NCI-H146 treated with DMSO at 0.1 percent for 48 hours (cell line): ENCODE measurements at regions not wholly inside any gene's neighbourhood (a gene's known extent, or its start where the extent isn't known, plus 50 kb on each side); places are given as distances from the start of the nearest gene placed in this dataset.
"Not testable (repeated sequence)": the region's sequence is repeated elsewhere in the genome, so short reads cannot be mapped to it uniquely, and the experiment has no call there.

ENCODE experiments used
- DNase-seq: peaks from one replicate; lab custom pipeline; 2025; ENCODE audit not compliant: unreplicated experiment; lab: John Stamatoyannopoulos, UW

DNA sequence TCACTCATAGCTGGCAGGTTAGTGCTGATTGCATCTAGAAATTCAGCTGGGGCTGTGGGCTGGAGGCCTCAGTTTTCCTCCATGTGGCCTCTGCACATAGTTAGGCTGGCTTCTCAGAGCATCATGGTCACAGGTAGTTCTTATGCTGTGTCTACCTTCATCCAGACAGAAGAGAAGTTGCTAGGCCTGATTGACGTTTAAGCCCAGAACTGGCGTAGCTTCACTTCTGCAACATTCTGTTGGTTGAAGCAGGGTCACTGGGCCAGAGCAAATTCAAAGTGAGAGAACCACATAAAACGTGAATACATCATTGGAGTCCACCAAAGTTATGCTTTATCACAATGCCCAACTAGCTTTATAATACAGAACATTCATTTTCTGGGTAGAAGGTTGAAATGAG is 116.0 kb downstream of the SPP2 start:
- DNase-seq: no peak

DNA sequence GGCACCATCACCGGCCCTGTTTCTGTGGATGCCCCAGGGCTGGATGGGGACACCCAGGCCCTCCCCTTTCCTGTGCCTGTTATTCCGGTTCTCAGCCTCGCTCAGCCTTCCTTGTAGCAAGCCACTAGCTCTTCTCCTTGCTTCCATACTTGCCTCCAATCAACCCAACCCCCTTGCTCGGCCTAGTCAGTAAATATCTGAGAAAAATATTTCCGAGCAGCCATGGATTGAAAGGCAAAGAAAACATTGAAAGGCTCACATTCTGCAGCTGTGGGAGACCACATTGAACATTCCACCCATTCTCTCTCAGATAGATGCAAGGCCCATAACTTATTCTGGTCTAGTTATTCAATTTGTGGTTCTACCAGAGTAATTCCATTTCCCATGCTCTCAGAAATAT is 114.9 kb downstream of the SPP2 start:
- no peak for DNase-seq

DNA sequence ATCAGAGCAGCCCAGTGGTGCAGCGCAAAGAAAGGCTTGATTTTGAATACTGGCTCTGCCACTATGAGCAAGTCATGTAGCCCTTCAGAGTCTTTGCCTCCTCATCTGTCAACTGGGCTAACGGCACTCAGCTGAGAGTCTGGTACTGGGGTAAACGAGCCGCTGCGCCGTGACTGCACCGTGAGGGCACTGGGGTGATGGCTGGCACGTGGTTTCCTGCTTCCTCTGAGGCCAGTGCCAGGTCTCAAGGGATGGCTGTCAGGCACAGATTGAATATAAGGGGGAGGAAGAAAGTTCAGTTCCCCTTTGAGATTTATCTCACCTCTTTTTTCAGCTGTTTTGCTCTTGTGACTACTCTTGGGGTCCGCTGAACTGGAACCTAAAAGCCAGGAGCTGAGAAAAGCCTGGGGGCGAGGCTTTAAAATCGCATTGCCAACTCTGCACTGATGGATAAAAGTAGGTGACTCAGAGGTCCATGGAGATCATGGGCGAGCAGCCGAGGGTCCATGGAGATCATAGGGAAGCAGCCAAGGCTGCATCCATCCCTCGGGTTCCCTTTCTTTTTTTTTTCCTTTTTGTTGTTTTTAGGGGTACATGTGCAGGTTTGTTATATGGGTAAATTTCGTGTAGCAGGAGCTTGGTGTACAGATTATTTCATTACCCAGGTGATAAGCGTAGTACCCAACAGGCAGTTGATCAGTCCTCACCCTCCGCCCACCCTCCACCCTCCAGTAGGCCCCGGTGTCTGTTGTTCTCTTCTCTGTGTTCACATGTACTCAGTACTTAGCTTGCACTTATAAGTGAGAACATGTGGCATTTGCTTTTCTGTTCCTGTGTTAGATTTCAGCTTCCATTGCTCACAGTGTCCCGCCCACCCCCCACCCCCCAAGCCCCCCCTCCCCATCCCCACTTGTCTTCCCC is 114.3 kb downstream of the SPP2 start:
- no peak for DNase-seq

DNA sequence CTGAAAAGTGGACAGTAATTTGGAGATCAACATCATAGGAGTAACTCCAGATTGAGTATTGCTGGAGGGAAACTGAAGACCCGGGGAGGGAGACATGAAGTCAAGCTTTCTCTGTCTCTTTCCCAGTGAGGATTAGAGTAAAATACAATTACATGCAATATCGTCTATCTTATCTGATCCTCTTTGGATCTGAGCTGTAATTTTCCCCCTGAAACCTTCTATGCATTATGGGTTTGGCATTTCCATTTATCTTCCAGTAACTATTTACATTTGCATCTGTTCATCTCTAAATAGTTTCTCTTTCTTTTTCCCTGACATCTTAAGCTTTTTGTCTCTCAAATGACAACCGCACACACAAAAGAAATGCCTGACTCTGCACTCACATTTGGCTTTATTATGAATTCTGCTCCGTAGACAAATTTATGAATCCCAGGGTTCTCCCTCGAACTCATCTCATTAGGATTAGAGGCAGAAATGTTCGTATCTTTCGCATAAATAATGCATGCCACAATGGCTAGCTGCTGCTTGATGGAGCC is 113.1 kb downstream of the SPP2 start:
- no peak for DNase-seq

DNA sequence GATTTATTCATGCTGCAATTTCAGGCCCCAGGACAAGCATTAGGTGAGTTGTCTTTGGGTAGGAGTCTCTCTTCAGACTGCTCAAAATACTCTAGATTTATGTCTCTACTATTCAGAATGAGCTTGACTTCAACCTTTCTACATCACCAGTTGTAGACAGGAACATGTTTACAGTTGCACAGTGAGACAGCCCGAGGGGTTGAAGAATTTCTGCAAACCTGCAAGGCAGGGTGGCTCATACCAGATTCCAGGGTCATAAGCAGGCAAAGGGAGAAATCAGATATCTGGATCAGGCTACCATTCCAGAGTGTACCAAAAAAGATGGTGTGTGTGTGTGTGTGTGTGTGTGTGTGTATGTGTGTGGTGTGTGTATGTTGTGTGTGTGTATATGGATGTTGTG is 112.4 kb downstream of the SPP2 start:
- no peak for DNase-seq

DNA sequence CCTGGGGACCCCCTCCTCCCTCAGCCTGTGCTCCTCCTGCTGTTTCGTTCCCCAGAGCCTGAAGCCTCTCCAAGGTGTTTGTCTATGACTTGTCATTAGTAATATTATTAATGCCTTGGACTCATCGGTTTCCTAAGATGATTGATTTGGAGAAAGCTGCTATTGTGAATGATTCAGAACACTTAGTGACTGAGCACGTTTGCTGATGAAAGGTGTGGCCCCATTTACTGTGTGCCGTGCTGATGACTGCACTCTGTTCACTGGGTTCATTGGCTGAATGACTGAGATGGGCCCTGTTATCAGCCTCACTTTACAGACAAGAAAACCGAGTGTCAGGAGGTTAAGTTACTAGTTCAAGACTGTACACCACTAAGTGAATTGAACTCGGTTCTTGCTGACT is 111.4 kb downstream of the SPP2 start:
- no peak for DNase-seq

DNA sequence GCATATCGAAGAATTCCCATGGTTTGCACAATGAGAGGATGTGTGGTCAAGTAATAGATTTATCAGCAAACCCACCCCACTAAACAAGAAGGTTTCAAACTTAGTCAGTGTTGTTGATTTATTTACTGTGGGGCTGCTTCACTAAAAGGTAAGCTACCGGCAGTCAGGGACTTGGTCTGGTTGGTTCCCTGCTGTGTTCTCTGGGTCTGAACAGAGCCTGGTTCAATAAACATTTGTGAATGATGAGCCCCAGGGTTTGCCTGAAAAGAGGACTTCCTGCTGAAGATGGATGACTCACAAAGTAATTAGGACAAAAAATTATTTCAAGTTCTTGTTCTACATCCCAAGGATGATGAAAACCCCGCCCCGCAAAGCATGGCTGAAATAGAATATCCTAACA is 108.3 kb downstream of the SPP2 start:
- DNase-seq: no peak

DNA sequence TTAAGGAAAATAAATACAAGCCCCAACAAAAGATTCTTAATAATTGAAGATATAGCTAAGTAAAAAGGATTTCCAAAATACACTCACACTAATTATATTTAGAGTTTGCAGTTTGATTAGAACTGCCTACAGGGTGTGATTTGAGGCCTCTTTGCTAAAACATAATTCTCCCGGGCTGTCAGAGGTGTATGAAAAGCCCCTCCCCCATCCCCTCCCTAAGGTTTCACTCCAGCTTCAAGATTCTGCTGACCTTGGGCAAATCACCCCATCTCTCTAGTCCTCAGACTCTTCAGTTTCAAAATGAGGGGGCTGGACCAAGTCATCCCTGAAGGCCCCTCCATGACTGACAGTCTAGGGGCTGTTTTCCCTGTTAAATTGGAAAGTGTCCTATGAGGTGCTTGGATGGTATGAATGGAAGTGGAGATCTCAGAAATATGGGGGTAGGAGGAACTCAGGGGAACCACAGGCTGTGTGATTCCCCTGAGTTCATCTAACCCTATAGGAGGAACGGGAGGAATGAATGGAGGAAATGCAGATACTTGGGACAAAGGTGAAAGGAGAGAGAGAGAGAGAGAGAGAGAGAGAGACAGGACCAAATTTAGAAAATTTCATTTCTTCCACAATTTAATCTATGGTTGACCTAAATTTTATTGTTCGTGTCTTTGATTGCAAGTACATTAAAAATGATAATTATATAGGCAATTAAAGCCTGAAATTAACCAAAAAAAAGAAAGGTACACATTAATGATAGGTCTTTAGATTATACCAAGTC is 107.5 kb downstream of the SPP2 start:
- DNase-seq: no peak

DNA sequence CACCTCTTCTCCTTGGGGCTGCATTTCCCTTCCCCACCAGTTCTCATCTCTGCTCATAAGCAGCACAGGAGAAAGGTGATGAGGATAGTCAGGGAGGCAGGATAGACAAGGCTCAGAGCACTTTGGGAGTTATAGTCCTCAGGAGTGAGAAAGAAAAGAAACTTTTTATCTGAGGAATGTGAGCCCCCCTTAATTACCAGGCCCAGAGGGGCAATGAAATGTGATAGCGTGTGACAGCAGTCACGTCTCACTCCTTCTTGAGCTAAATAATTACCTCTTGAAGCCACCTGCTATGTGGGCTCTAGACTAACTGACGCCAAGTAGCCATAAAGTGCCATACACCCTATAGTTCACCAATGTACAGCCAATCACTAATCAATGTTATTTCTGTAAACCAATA is 105.8 kb downstream of the SPP2 start:
- no peak for DNase-seq

DNA sequence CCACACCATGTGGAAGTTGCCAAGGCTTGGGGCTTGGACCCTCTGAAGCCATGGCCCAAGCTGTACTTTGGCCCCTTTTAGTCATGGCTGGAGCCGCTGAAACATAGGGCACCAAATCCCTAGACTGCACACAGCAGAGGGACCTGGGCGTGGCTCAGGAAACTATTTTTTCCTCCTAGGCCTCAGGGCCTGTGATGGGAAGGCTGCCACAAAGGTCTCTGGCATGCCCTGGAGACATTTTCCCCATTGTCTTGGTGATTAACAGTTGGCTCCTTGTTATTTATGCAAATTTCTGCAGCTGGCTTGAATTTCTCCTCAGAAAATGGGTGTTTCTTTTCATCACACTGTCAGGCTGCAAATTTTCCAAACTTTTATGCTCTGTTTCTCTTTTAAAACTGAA is 102.3 kb downstream of the SPP2 start:
- not testable (repeated sequence) for DNase-seq

DNA sequence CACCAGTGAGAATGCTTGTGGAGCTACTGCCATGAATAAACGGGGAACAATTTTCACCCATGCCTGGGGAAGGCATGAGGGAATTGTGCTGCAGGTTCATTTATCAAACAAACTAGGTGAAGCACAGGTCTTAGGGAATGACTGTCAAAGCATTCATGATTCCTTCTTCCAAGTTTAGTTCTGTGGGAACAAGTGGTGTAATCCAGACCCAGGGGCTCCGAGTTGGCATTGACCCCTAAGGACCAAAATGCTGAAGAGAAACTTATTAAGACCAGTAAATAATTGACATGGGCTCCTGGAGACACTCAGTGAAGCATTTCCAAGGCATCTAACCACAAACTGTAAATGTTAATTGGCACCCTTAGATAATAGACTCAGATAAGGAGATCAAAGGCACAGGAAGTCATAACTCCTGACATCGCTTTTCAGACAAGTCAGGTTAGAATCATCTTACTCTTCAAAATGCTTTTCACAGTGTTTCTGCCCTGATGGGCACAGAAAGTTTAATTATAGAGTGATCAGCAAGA is 96.9 kb downstream of the SPP2 start:
- DNase-seq: peak; percentile 30

DNA sequence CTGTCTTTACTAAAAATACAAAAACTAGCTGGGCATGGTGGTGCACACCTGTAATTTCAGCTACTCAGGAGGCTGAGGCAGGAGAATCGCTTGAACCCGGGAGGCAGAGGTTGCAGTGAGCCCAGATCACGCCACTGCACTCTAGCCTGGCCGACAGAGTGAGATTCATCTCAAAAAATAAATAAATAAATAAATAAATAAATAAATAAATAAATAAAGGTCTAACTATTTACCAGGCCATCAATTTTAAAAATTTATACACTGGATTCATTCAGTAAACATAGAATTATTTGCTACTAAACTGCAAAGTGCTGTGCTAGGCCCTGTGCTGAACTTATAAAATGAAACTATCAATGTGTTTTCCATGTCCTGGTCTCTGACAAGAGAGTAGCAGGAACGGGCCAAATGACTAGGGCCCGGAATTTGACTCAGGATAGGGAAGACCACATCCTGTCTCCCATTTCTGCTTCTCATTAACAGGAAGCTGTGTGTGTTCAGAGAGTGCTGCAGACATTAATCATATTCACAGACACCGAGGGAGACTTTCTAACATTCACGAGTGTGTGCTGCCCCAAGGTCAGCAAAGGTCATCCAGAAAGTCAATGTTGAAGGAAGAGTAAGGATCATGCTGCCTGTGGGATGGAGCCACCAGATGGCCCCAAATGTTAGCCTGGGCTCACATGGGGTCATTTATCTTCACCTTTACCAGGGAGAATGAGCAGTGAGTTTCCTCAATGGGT is 95.8 kb downstream of the SPP2 start:
- no peak for DNase-seq

DNA sequence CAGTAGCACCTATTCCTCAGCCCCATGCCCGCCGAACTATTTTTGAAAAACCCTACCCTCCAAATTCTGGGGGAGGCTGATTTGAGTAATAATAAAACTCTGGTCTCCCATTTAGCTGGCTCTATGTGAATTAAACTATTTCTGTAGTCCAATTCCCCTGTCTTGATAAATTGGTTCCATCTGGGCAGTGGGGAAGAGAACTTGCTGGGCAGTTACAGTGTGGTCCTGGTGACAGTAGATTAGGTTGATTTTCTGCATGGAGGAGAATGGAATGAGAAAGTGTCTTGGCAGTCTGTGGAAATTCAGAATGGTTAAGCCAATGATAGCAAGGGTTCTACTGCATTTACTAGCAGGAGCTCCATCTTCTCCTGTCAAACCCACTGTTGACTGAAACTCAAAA is 95.0 kb downstream of the SPP2 start:
- no peak for DNase-seq

DNA sequence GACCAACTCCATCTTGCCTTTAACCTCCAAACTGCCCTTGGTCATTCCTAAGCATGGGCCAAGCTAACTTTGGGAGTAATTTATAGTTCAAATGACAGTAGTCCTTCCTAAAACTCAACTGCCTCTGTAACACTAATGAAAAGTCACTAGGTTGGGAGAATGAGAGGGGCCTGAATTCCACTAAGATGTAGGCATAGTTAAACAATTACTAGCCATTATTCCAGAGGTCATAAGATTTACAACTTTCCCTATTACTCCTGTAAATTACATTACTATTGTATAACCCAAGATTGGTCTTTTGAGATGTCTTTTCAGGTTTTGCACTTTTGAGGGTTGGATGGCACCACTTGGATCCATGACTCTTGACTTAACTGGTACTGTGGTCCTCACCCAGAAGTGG is 94.6 kb downstream of the SPP2 start:
- DNase-seq: no peak

DNA sequence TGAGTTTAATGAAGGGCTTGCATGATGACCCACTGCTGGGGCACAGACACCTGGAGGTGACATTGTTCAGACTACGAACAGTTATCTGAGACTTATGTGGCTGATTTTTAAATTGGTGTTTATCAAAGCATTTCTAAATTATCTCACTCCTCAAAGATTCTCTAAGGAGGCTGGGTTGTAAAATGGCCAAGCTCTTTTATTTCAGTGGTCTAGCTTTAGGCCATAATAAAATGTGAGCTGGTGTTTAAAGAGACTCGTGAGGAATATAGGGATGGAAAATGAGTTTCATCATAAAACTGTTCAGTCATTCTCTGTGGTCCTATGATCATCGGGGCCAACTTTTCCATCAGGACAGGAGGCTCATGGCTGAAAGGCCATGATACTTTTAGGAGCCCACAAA is 93.4 kb downstream of the SPP2 start:
- DNase-seq: no peak

DNA sequence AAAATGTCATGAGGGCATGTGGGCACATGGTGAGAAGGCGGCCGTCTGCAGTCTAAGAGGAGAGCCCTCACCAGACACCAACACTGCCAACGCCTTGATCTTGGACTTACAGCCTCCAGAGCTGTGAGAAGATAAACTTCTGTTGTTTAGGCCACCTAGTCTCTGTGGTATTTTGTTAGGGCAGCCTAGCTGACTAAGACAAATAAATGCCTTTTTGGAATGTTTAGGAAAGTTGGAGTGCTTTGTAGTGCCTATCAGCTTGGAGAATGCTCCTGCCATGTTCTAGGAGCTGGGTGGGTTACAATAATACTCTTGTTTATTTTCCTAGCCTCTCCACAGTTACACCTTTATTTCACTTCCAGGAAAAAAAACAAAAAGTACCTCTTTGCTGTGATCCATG is 92.0 kb downstream of the SPP2 start:
- DNase-seq: no peak

DNA sequence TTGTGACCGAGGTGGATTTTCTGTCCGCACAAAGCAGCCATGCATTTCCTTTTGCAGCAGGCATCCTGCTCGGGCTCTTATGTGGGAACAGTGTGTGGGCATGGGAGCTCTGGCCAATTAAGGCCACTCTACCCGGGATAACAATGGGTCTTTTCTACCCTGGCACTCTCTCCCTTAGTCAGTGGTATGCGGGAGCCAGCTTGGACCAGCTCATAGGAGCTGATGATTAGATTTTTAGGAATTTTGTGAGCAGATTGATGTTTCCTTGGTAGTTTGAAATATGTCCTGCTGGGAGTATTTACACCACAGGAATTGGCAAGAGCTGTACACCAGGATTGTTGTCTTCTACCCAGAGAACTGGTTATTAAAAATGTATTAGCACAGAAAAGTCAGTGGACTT is 89.3 kb downstream of the SPP2 start:
- no peak for DNase-seq

DNA sequence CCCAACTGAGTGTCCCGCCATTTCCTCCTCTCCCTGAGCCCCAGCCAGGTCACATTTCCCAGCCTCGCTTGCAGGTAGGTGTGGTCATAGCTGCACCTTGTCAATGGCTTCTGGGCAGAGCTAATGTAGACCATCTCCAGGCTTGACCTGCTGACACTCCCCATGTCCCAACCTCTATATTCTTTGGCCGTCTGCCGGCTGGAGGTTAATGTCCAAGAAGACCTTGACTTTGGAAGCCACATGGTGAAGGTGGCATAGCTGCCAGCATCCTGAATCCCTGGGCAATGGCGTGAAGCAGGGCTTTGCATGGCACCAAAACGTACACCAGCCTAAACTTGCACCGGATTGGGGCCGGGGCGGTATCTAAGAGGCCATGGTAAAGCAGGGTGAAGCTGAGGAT is 88.3 kb downstream of the SPP2 start:
- DNase-seq: no peak

DNA sequence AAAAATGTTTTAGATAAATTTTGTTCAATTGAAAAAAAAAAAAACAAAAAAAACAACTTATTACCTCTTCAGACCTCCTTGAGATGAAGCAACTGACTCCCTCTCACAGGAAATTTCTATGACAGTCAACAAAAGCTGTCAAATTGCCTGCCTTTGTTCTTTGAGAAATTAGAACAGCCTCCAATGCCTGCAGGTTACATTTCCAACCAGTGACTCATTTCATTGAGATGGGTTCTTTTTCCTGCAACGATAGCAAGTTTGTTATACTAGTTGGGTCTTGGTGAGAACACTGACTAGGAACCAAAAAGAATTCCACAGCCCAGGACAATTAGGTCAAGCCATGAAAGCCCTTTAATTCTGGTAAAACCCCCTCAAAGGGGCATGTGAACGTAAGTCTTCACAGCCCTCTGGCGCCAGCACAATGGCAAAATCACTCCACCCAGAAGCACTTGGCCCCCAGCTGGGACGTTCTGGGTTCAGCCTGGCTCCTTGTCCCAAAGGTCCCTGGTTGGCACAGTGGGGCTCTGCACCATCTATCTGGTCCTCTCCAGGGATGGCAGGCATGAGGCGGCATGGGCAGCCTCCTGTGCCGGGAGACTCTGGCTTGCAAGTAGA is 87.0 kb downstream of the SPP2 start:
- DNase-seq: no peak

DNA sequence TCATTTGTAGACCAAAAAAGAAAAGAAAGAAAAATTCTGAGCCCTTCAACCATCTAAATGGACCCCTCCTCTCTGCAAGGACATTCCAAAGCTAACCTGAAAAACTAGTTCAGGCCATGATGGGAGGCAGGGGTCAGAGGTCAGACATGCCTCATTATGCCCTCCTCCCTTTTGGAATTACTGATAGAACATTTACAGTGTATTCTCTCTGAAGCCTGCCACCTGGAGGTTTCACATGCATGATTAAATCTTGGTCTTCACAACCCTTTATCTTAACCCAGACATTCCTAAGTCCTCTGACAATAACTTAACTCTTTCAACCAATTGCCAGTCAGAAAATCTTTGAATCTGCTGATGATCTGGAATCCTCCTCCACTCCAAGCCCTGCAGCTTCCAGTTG is 86.0 kb downstream of the SPP2 start:
- DNase-seq: no peak

DNA sequence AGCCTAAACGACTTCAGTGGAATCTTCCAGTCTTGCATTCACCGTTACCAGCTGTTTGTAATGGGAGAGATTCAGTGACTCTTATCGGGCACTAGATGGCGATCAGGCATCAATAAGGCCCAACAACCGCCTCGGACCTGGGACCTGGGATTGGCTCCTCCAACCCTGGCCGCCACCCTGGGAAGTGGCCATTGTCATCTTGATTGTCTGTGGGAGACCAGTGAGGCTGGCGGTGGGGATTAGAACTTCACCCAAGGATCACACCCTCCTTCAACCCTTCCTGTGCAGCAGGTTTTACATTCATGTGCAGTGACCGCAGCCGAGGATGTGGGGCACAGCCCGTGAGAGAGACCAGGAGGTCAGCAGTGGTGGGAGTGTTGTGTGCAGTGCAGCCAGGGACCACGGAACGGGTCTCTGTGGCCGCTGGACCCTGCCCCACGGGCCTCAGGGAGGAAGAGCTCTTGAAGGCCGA is 85.3 kb downstream of the SPP2 start:
- DNase-seq: peak; percentile 59
